H7 (cell line): ENCODE measurements at regions not wholly inside any gene's neighbourhood (a gene's known extent, or its start where the extent isn't known, plus 50 kb on each side); places are given as distances from the start of the nearest gene placed in this dataset.
"Not testable (repeated sequence)": the region's sequence is repeated elsewhere in the genome, so short reads cannot be mapped to it uniquely, and the experiment has no call there.

Experiments
- DNase-seq: peaks from one replicate; pipeline ENCODE4 v3.0.0; 2012
- H3K27me3 ChIP-seq: 2 replicates; pipeline ENCODE4 v1.6.0; 2011; ENCODE audit warnings: mild to moderate bottlenecking, low read length; ENCODE audit not compliant: control insufficient read depth, insufficient read depth
- H3K36me3 ChIP-seq: replicated peaks from 2 replicates; pipeline ENCODE4 v1.5.1; 2011; ENCODE audit warnings: low read length; ENCODE audit not compliant: control insufficient read depth, insufficient read depth
- H3K4me3 ChIP-seq: 2 replicates; pipeline ENCODE4 v1.5.1; 2011; ENCODE audit warnings: low read depth, mild to moderate bottlenecking, control low read depth, low read length, moderate library complexity; ENCODE audit not compliant: insufficient read depth

DNA sequence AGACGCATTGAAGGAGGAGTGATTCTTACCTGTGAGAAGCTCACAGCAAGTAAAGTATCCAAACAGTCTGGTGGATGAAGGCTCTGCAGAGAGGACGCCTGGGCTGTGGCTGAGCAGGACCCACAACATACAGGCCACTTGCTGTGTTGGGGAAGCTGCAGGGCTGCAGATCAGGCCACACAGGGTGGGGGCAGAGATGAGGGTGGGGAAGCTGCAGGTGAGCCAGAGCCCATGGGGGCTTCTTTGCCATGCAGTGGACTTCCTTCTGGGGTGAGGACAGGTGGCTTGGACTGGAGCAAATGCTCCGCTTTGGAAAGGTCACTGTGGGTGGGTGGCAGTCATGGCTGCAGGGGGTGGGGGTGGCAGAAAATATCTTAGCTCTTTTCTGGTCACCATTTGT lies 214.8 kb downstream of the GLRX3 start:
- DNase-seq = no peak
- no peaks in the 10 kb centered on the region for H3K27me3 ChIP-seq

GRCh38 chr10:130351466-130352290 lies 215.5 kb downstream of the GLRX3 start:
- Histone ChIP-seq H3K36me3 (no peaks in the 10 kb centered on the region), H3K4me3 (no peak overlapping the region), H3K27me3 (no peaks in the 10 kb centered on the region)
- DNase-seq = no peak

More for the DNA sequence above, 214.8 kb downstream of the GLRX3 start:
- H3K4me3 ChIP-seq = no peak overlapping the region
- H3K36me3 ChIP-seq = no peaks in the 10 kb centered on the region

DNA sequence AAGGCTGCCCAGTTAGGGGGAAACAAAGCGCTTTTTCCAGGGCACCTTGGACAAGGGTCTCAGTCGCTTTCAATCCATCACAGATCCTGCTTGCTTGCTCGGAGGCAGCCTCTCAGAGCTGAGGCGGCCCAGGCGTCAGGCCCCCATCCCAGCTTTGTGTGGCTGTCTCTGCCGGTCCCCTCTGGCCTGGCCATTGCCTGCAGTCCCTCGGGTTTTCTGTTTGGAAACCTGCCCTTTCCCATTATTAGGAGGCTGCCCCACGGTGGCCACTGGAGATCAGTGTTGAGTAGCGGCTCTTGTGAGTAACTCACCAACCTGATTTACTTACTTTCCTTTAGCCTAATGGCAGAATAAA lies 216.1 kb downstream of the GLRX3 start:
- H3K27me3 ChIP-seq = no peaks in the 10 kb centered on the region
- no peak overlapping the region for H3K4me3 ChIP-seq
- no peak for DNase-seq
- no peaks in the 10 kb centered on the region for H3K36me3 ChIP-seq

- Histone ChIP-seq H3K36me3 (no peaks in the 10 kb centered on the region), H3K27me3 (no peaks in the 10 kb centered on the region), H3K4me3 (no peak overlapping the region)
- DNase-seq = no peak
Observed at GRCh38 chr10:130353928-130354572, 217.9 kb downstream of the GLRX3 start.

- no peaks in the 10 kb centered on the region for H3K27me3 ChIP-seq
- no peak for DNase-seq
- no peak overlapping the region for H3K4me3 ChIP-seq
- no peaks in the 10 kb centered on the region for H3K36me3 ChIP-seq
Observed at GRCh38 chr10:130354573-130354954, 218.4 kb downstream of the GLRX3 start.

- DNase-seq = no peak
- no peak overlapping the region for H3K4me3 ChIP-seq
- no peaks in the 10 kb centered on the region for H3K36me3 ChIP-seq
- no peaks in the 10 kb centered on the region for H3K27me3 ChIP-seq
Observed at GRCh38 chr10:130354976-130355795, 219.0 kb downstream of the GLRX3 start.

DNA sequence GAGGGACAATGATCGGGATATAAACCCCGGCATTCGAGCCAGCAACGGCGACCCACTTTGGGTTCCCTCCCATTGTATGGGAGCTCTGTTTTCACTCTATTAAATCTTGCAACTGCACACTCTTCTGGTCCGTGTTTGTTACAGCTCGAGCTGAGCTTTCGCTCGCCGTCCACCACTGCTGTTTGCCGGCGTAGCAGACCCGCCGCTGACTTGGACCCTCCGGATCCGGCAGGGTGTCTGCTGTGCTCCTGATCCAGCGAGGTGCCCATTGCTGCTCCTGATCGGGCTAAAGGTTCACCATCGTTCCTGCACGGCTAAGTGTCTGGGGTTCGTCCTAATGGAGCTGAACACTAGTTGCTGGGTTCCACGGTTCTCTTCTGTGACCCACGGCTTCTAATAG lies 220.2 kb downstream of the GLRX3 start:
- H3K27me3 ChIP-seq, H3K4me3 ChIP-seq, DNase-seq, H3K36me3 ChIP-seq: not testable (repeated sequence)

DNA sequence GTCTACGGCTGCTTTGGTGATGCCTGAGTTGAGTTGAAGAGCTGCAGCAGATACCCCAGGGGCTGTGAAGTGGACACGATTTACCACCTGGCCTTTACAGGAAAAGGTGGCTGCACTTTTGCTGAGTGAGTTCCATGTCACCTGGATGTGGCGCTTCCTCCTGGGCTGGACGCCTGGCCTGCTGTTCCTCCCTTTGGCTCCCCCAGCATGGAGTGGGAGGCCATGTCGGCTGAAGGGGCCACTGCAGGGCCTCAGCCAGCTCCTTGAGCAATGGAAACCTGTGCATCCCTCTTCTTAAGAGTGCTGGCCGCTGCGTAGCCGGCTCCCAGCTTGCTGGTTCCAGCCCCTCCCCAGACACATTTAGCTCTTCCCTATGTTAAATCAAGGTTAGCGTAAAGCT lies 221.0 kb downstream of the GLRX3 start:
- no peak for DNase-seq
- H3K4me3 ChIP-seq = no peak overlapping the region
- no peaks in the 10 kb centered on the region for H3K36me3 ChIP-seq
- no peaks in the 10 kb centered on the region for H3K27me3 ChIP-seq

DNA sequence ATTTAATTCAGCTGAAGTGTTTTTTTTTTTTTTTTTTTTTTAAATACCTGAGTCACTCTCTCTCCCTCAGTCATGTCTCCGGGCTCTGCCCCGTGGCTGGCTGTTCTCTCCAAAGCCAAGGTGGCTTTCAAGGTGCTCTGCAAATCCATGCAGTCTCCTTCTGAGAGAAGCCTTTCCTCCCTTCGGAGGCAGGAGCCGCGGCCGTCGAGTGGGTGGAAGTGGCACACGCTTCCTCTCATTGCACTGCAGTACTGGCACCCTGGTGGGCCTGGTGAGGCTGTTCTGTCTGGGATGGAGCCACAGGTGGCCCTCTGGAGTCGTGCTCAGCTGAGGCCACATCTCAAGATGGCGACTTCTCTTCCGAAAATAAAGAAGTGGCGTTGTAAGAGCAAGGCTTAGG lies 221.8 kb downstream of the GLRX3 start:
- Histone ChIP-seq H3K36me3 (no peaks in the 10 kb centered on the region), H3K4me3 (no peak overlapping the region), H3K27me3 (no peaks in the 10 kb centered on the region)
- DNase-seq = no peak

DNA sequence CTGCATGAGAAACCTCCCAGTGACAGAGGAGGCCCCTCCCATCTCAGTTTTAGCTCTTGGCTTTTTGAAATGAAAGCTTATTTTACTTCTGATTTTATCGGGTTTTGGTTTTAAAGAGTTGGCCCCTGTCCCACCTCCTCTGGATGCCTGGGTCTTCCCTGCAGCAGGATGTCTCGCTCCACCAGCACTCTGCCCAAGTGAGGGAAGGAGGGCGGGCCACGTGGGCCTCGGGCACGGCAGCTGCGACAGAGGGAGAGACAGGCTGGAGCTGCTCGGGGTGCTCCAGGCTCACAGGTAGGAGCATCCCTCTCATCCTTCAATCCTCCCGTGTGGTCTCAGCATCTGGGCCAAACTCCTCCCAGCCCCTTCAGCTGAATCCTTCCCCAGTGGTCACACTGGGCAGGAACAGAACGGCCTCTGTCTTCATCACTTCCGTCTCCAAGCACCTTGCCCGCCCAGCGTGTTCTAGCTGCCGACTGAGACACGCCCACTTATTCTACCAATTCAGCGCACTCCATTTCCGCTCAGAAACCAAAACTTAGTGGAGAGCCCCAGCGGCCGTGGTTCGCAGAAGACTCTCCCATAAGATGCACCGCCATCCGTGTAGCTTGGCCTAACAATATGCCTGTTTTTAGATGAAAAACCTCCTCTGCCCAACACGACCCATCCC lies 222.9 kb downstream of the GLRX3 start:
- H3K27me3 ChIP-seq = no peaks in the 10 kb centered on the region
- H3K4me3 ChIP-seq = no peak overlapping the region
- no peaks in the 10 kb centered on the region for H3K36me3 ChIP-seq
- DNase-seq = no peak

- Histone ChIP-seq H3K36me3 (no peaks in the 10 kb centered on the region), H3K27me3 (no peaks in the 10 kb centered on the region), H3K4me3 (no peak overlapping the region)
- DNase-seq = no peak
Observed at GRCh38 chr10:130359711-130360110, 223.5 kb downstream of the GLRX3 start.

- H3K27me3 ChIP-seq = no peaks in the 10 kb centered on the region
- DNase-seq = no peak
- H3K4me3 ChIP-seq = no peak overlapping the region
- no peaks in the 10 kb centered on the region for H3K36me3 ChIP-seq
Observed at GRCh38 chr10:130360826-130361311, 224.7 kb downstream of the GLRX3 start.

DNA sequence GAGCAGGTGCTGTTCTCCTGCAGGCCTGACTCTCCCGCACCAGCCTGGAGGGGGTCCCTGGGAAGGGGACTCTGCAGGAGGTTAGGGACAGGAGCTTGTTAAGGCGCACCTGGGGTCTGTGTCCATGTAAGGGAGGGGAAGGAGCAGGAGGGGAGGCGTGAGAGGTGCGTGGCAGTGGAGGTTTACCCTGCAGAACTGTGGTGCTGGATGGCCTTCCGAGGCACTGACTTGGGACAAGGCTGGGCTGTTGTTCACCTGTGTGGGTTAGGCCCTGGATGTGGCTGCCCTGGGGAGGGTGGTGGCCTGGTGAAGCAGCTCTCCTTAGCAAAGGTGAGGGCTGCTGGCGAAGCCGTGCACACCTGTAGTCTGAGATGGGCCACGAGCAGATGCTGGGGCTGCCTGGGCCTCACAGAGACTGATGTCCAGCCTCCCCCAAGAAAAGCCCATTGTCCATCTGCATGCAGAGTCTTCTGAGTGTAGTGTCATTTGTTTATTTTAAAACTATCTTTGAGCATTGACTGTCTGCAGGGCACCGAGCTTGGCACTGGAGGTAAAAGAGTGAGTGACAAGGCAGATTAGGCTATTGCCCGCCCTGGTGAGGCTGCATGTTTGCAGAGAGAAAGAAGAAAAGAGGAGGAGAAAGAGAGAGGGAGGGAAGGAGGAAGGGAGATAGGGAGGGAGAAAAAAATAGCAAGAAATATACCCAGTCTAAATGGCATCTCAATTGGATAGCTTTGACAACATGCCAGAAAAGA lies 225.3 kb downstream of the GLRX3 start:
- no peaks in the 10 kb centered on the region for H3K27me3 ChIP-seq
- no peak for DNase-seq
- H3K36me3 ChIP-seq = no peaks in the 10 kb centered on the region
- no peak overlapping the region for H3K4me3 ChIP-seq

GRCh38 chr10:130362308-130362761 lies 226.1 kb downstream of the GLRX3 start:
- no peak overlapping the region for H3K4me3 ChIP-seq
- no peak for DNase-seq
- no peaks in the 10 kb centered on the region for H3K36me3 ChIP-seq
- no peaks in the 10 kb centered on the region for H3K27me3 ChIP-seq
